ENCODE measurements at regions not wholly inside any gene's neighbourhood (a gene's known extent, or its start where the extent isn't known, plus 50 kb on each side); places are given as distances from the start of the nearest gene placed in this dataset.
A peak's percentile ranks its signal among the peaks of the same experiment; 100 is the strongest.
"Not testable (repeated sequence)": the region's sequence is repeated elsewhere in the genome, so short reads cannot be mapped to it uniquely, and the experiment has no call there.

GRCh38 chr13:62167650-62168172 is 752.1 kb upstream of the PCDH20 start:
- H3K27me3 ChIP-seq (ENCODE audit: insufficient read depth, low read length): no peaks in the 10 kb centered on the region

GRCh38 chr13:62162860-62163259 is 747.2 kb upstream of the PCDH20 start:
- Histone ChIP-seq H2AFZ (ENCODE audit: low read length) (no peak overlapping the region), H3K4me1 (ENCODE audit: insufficient read depth, low read length) (no peaks in the 10 kb centered on the region), H3K27ac (ENCODE audit: low read depth, low read length) (no peak overlapping the region), H3K9me3 (ENCODE audit: low read depth, low read length) (peaks cover 2% of the 10 kb centered on the region), H3K79me2 (ENCODE audit: insufficient read depth, low read length) (no peaks in the 10 kb centered on the region), H3K4me2 (ENCODE audit: insufficient read depth, low read length) (no peak overlapping the region), H4K20me1 (ENCODE audit: insufficient read depth, low read length) (no peaks in the 10 kb centered on the region), H3K27me3 (ENCODE audit: insufficient read depth, low read length) (no peaks in the 10 kb centered on the region), H3K36me3 (ENCODE audit: insufficient read depth, low read length) (no peaks in the 10 kb centered on the region), H3K4me3 (ENCODE audit: insufficient read depth, low read length) (no peak overlapping the region)
- TF ChIP-seq CTCF (IDR thresholded peaks at IDR 0.05; ENCODE audit: extremely low read depth, low read depth, low read length): no peak
- DNase-seq (ENCODE audit: insufficient read length, low spot score, missing footprints): no peak

More at GRCh38 chr13:62167650-62168172, 752.1 kb upstream of the PCDH20 start:
- TF ChIP-seq CTCF (IDR thresholded peaks at IDR 0.05; ENCODE audit: extremely low read depth, low read depth, low read length): no peak
- Histone ChIP-seq H3K4me1 (ENCODE audit: insufficient read depth, low read length) (no peaks in the 10 kb centered on the region), H3K27ac (ENCODE audit: low read depth, low read length) (no peak overlapping the region), H3K36me3 (ENCODE audit: insufficient read depth, low read length) (no peaks in the 10 kb centered on the region), H3K79me2 (ENCODE audit: insufficient read depth, low read length) (no peaks in the 10 kb centered on the region), H3K4me2 (ENCODE audit: insufficient read depth, low read length) (no peak overlapping the region), H4K20me1 (ENCODE audit: insufficient read depth, low read length) (no peaks in the 10 kb centered on the region), H3K9me3 (ENCODE audit: low read depth, low read length) (peaks cover 2% of the 10 kb centered on the region), H3K4me3 (ENCODE audit: insufficient read depth, low read length) (no peak overlapping the region), H2AFZ (ENCODE audit: low read length) (no peak overlapping the region)
- DNase-seq (ENCODE audit: insufficient read length, low spot score, missing footprints): peak; percentile 4

- no peak overlapping the region for H3K4me2 ChIP-seq (ENCODE audit: insufficient read depth, low read length)
- H3K9me3 ChIP-seq (ENCODE audit: low read depth, low read length): peaks cover 2% of the 10 kb centered on the region
- no peak overlapping the region for H2AFZ ChIP-seq (ENCODE audit: low read length)
- H3K4me1 ChIP-seq (ENCODE audit: insufficient read depth, low read length): no peaks in the 10 kb centered on the region
- no peaks in the 10 kb centered on the region for H3K79me2 ChIP-seq (ENCODE audit: insufficient read depth, low read length)
- DNase-seq (ENCODE audit: insufficient read length, low spot score, missing footprints): no peak
- no peak overlapping the region for H3K27ac ChIP-seq (ENCODE audit: low read depth, low read length)
- no peaks in the 10 kb centered on the region for H3K36me3 ChIP-seq (ENCODE audit: insufficient read depth, low read length)
- H3K27me3 ChIP-seq (ENCODE audit: insufficient read depth, low read length): no peaks in the 10 kb centered on the region
- TF ChIP-seq CTCF (IDR thresholded peaks at IDR 0.05; ENCODE audit: extremely low read depth, low read depth, low read length): no peak
- no peaks in the 10 kb centered on the region for H4K20me1 ChIP-seq (ENCODE audit: insufficient read depth, low read length)
- H3K4me3 ChIP-seq (ENCODE audit: insufficient read depth, low read length): no peak overlapping the region
Observed at GRCh38 chr13:62158520-62158919, 742.9 kb upstream of the PCDH20 start.

GRCh38 chr13:62151724-62152123 is 736.1 kb upstream of the PCDH20 start:
- not testable (repeated sequence) for DNase-seq (ENCODE audit: insufficient read length, low spot score, missing footprints); H3K4me2 ChIP-seq (ENCODE audit: insufficient read depth, low read length); H3K27me3 ChIP-seq (ENCODE audit: insufficient read depth, low read length); H4K20me1 ChIP-seq (ENCODE audit: insufficient read depth, low read length); H3K4me1 ChIP-seq (ENCODE audit: insufficient read depth, low read length); H3K9me3 ChIP-seq (ENCODE audit: low read depth, low read length); H2AFZ ChIP-seq (ENCODE audit: low read length); H3K36me3 ChIP-seq (ENCODE audit: insufficient read depth, low read length); H3K4me3 ChIP-seq (ENCODE audit: insufficient read depth, low read length); H3K27ac ChIP-seq (ENCODE audit: low read depth, low read length); H3K79me2 ChIP-seq (ENCODE audit: insufficient read depth, low read length)

Measured in osteoblast (primary cell).